ENCODE measurements at regions not wholly inside any gene's neighbourhood (a gene's known extent, or its start where the extent isn't known, plus 50 kb on each side); places are given as distances from the start of the nearest gene placed in this dataset.

DNA sequence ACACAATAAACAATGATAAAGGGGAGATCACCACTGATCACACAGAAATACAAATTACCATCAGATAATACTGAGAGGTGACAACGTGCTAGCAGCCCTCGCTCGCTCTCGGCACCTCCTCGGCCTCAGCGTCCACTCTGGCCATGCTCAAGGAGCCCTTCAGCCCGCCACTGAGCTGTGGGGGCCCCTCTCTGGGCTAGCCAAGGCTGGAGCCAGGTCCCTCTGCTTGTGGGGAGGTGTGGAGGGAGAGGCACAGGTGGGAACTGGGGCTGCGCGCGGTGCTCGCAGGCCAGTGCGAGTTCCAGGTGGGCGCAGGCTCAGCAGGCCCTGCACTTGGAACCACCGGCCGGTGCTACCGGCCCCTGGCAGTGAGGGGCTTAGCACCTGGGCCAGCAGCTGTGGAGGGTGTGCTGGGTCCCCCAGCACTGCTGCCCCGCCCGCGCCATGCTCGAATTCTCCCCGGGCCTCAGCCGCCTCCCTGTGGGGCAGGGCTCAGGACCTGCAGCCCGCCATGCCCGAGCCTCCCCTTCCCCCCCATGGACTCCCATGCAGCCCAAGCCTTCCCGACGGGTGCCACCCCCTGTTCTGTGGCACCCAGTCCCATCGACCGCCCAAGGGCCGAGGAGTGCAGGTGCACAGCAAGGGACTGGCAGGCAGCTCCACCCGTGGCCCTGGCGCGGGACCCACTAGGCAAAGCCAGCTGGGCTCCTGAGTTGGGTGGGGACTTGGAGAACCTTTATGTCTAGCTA lies 340.0 kb upstream of the GULP1 start:
- no peak for DNase-seq (ENCODE audit: low read depth)
- in situ Hi-C loops (cut with HindIII; ENCODE audit: low pct_unique_long_range_greater_than_20kb, low sequenced_read_pairs), result no loop called here

DNA sequence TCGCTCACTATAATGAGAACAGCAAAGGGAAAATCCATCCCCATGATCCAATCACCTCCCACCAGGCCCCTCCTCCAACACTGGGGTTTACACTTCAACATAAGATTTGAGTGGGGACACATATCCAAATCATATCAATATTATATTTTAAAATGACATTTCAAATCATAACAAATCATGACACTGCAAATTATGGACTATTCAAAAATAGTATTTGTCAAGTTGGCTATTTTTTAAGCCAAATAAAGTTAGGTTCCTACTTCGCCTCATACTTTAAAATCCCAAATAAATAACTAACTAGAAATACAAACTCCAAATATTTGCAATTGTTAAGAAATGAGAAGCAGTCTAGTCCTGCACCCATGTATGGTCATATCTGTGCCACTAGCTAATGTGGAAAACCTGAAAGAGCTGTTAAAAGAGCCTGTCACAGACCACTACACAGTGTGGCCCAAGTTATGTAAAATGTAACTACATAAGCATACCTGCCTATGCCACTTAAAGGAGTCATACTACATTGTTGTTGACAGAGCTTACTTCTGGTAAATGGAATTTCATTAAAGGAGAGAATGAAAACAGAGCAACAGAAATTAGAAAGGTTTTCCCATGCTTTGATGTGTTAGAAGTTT lies 334.7 kb upstream of the GULP1 start:
- DNase-seq (ENCODE audit: low read depth), result no peak

DNA sequence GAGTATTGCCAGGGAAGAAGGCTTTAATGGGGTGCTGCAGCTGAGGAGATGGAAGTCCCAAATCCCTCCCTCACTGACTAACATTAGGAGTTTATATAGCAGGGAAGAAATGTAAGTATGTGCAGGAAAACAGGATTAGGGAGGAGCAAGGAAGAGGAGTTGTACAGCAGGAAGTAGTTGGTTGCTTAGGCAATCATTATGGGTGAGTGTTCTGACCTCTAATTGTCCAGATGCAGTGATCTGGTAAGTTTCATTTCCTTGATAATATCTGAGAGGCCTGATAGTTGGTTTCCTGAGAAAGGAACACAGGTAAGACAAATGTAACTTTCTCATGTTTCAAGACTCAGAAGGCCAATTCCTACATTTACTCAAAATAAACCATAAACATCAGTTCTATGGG lies 331.9 kb upstream of the GULP1 start:
- peak; percentile 34 for DNase-seq (ENCODE audit: low read depth)

More for the DNA sequence above, 334.7 kb upstream of the GULP1 start:
- in situ Hi-C loops (cut with HindIII; ENCODE audit: low pct_unique_long_range_greater_than_20kb, low sequenced_read_pairs), result no loop called here

DNA sequence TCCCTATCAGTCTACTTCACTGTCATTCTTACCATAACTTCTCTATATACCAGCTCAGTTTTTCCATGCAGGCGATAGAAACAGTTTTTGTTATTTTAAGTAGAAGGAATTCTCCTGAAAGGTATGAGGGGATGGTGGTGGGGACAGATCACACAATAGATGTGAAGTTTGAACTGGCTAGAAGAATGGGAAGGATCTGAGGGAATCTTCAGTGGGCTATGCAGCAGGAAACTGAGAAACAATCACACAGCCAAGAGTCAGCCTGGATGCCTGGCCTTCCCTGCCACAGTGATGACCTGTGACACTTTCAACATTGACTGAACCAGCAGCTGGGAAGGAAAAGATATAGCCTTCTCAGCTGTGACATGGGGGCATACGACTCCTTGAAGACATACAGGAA lies 329.1 kb upstream of the GULP1 start:
- in situ Hi-C loops (cut with HindIII; ENCODE audit: low pct_unique_long_range_greater_than_20kb, low sequenced_read_pairs), result no loop called here
- DNase-seq (ENCODE audit: low read depth), result no peak

More for the DNA sequence above, 331.9 kb upstream of the GULP1 start:
- in situ Hi-C loops (cut with HindIII; ENCODE audit: low pct_unique_long_range_greater_than_20kb, low sequenced_read_pairs), result no loop called here

DNA sequence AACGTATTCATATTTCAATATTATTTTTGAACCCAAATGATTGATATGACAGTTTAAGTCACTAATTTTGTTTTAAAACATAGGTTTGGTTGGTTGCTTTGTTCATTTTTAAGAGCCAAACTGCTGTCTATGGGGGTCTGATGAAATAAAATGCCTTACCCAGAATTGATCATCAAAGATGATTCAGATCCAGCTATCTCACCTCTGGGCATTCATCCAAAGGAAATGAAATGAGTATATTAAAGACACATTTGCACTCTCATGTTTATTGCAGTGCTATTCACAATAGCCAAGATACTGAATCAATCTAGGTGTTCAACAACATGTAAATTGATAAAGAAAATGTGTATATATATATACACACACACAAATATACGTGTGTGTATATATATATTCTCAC lies 326.9 kb upstream of the GULP1 start:
- no peak for DNase-seq (ENCODE audit: low read depth)
- in situ Hi-C loops (cut with HindIII; ENCODE audit: low pct_unique_long_range_greater_than_20kb, low sequenced_read_pairs), result no loop called here

DNA sequence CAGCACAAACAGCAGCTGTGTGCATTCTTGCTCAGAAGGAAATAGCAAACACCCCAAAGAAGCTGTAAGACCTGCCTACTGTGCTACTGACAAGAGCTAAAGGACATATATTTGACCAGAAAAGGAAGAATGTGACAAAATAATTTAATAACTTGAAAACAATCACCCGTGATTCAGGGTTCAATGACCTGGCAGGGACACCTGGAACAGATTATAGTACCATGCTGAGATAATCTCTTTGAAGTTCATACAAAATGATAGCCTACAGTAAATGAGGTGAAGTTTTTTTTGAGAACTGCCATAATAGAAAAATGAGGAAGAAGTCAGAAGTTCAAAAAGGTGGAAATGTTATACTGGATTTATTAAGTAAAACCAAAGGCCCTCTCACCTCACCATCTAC lies 324.8 kb upstream of the GULP1 start:
- in situ Hi-C loops (cut with HindIII; ENCODE audit: low pct_unique_long_range_greater_than_20kb, low sequenced_read_pairs), result no loop called here
- DNase-seq (ENCODE audit: low read depth), result no peak

DNA sequence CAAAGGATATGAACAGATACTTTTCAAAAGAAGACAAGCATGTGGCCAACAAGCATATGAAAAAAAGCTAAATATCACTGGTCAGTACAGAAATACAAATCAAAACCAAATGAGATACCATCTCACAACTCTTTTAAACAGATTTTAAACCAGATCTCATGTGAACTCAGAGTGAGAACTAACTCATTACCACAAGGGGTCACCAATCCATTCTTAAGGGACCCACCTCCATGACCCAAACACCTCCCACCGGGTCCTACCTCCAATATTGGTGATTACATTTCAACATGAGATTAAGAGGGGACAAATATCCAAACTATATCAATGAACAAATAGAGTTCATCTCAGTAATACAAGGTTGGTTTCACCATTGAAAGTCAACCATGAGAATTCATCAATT lies 319.8 kb upstream of the GULP1 start:
- no peak for DNase-seq (ENCODE audit: low read depth)
- in situ Hi-C loops (cut with HindIII; ENCODE audit: low pct_unique_long_range_greater_than_20kb, low sequenced_read_pairs), result no loop called here

DNA sequence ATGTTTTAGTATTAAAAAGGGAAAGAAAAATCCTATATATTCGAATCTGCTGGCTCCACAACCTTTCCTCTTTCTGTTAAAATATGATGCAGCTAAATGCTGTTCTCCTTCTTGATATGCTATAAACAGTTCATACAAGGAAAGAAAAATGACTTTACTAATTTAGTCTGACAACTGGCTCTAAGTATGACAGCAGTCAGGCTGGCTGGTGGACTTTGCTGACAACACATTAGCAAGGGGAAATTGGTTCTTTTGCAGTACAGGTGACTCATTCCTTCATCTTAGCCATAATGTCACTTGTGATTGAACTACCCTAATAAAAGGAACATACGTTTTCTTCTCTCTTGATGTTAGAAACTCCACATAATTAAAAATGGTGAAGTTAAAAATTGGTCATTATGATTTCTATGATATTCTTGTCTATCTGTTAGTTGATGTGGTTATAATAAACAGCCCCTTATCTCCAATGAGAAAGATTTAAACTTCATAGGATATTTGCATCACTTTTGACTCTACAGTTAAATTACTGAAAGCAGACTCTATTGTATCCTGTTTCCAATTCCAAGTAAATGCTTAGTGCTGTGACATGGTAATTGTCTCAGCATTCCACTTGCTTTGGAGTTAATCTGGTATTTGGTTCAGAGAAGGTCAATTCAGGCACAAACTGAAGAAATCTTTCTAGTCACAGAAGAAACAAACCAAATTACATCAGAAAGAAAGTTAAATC lies 315.3 kb upstream of the GULP1 start:
- in situ Hi-C loops (cut with HindIII; ENCODE audit: low pct_unique_long_range_greater_than_20kb, low sequenced_read_pairs), result no loop called here
- DNase-seq (ENCODE audit: low read depth), result no peak

DNA sequence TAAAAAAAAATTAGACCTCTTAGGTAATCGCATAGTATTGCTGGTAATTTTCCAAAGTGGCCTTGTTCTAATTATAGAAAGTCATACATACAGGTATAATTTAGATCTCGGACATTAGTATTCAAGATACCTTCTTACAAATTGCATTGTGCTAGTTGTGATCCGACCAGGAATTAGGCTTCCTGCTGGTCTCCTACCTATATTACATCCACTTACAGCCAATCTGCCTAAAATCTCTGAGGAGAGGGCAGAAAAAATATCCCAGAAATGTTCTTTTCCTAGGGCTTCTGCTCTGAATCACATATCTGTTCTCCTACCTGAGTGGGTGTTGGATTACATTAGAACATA lies 314.7 kb upstream of the GULP1 start:
- in situ Hi-C loops (cut with HindIII; ENCODE audit: low pct_unique_long_range_greater_than_20kb, low sequenced_read_pairs), result no loop called here
- DNase-seq (ENCODE audit: low read depth), result no peak

DNA sequence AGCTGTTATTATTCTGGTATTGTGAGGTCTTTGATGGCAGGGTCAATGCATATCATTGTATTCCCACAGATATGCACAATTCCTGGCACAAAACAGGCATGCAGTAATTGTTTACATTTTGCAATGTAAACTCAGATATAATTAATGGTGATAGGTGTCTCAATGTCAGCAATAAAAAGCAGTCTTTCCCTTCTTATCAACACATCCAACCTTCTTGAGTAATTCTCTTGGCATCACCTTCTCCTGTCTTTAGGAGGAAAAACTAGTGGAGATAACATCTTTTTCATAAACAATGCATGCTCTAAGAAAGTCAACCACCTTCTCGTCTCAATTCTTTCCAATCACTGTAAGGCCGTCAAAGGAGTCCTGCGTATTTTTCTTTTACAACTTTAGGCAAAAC lies 313.3 kb upstream of the GULP1 start:
- DNase-seq (ENCODE audit: low read depth), result no peak
- in situ Hi-C loops (cut with HindIII; ENCODE audit: low pct_unique_long_range_greater_than_20kb, low sequenced_read_pairs), result no loop called here

DNA sequence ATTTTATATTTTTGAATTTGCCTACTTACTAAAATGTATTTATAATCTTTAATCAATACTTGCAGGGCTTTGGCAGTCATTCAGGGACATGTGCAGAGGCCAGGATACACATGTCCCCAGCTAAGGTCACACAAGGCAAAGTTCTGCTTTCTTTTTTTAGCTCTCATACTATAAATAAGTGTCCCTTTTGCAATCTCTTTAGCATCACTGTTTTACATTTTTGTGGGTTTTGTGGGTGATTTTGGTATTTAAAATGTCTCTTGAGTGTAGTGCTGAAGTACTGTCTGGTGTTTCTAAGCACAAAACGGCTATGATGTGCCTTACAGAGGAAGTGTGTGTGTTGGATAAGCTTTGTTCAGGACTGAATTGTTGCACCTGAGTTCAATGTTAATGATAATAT lies 309.0 kb upstream of the GULP1 start:
- in situ Hi-C loops (cut with HindIII; ENCODE audit: low pct_unique_long_range_greater_than_20kb, low sequenced_read_pairs), result no loop called here
- peak; percentile 4 for DNase-seq (ENCODE audit: low read depth)

DNA sequence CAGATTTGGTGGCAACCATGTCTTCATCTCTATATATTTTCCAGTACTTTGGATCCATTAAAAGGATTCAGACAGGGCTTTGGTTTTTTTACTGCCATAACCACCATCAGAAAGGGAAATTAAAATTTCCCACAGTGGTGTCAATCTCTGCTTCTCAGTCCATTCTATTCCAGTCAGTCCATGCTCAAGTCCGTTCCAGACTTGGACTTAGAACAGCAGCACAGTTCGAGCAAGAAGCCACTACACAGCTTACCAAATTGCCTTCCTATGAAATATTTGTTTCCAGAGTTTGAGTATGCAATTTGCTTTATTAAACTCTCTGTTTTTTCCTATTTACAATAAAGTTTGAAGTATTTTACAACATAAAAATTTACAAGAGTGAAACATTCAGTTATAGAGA lies 306.5 kb upstream of the GULP1 start:
- in situ Hi-C loops (cut with HindIII; ENCODE audit: low pct_unique_long_range_greater_than_20kb, low sequenced_read_pairs), result no loop called here
- DNase-seq (ENCODE audit: low read depth), result no peak

DNA sequence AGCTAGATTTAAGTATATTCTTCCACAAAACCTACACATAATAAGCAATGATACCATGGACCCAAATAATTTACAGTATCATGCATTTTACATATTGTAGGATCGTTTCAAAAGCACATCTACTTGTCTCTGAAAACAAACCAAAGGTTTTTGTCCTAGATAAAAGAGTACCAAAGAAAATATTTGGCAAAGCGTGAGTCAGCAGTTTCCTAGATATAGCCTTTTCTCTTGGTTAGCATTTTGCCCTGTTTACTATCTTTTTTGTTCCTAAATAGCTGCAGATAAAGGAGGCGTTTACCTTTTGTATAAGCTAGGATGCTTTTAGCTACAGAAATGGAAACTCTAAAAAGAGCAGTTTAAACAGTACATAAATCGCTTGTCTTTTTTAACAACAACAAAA lies 305.8 kb upstream of the GULP1 start:
- DNase-seq (ENCODE audit: low read depth), result no peak

DNA sequence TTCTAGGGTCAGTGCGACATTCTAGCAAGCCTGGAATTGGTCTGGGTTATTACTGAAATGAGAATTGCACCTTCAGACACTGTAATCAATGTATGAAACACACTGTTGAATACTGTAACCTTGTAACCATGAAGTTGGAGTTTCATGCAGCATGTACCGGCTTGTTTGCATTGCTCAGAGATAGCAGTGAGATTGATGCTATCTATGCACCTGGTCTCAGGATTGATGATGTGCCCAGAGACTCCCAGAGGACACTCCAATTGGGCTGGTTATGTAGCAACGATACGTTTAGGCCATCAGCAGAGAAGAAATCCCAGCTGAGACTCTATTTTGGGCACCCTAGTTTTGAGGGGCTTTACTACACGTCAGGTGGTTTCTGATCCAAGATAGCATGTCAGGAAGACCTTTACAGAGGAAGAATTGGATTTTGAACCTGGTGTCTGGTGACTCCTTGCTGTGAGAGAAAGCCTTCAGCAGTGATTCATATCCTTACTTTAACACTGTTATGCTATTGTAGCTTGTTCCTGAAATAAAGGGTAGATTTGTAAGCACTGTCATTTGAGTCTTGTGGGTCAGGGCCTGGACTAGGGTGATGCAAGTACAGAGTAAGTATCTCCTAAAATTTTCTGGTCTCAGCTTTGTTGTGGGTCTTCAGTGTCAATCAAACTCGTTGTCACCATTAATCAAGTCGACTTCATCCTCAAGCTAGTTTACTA lies 305.1 kb upstream of the GULP1 start:
- in situ Hi-C loops (cut with HindIII; ENCODE audit: low pct_unique_long_range_greater_than_20kb, low sequenced_read_pairs), result no loop called here
- no peak for DNase-seq (ENCODE audit: low read depth)

More for the DNA sequence above, 305.8 kb upstream of the GULP1 start:
- in situ Hi-C loops (cut with HindIII; ENCODE audit: low pct_unique_long_range_greater_than_20kb, low sequenced_read_pairs), result no loop called here

DNA sequence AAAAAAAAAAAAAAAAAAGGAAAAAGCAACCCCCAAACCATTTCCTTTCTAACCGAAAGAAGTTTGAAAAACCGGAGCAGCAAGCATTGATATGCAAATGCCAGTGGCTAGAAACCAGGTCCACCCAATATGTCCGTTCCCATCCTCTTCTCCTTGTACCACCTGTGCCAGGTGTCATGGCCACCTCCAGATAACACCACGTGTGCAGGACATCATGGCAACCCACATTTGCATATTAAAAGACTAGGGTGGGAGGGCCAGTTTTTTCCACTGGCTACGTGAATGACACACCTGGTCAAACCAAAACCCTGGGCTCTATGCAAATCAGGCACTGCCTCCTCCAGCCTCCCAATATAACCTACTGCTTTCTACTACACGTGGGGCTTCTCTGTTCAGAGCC lies 303.3 kb upstream of the GULP1 start:
- in situ Hi-C loops (cut with HindIII; ENCODE audit: low pct_unique_long_range_greater_than_20kb, low sequenced_read_pairs), result no loop called here
- no peak for DNase-seq (ENCODE audit: low read depth)

DNA sequence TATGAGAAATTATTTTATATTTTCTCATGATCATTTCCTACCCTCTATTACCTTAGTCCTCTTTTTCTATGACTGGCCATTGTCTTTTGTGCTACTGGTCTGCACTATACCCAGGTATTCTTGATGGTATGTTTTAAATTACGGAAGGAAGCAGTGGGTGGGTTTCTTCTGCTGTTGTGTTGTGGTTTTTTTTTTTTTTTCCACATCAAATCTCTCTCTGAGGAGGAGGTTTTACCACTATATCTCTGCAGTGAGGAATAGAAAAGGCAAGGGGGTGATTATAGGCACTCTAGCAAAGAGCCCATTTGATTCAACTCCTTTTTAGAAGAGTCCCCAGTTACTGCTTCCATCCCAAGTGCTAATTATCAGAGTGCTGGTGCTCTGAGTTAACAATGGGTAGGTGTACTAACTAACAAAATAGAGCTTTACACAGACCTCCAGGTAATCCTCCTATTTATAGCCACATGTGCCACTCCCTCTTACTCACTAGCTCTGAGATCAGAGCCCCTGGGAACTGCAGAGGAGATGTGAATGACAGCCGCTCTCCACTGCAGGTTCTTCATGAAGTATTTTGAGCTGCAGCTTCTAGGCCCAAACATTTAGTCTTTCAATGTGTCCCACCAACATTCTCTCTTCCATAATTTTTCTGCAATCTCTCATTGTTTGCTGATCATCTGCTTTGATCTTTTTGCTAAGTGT lies 301.6 kb upstream of the GULP1 start:
- DNase-seq (ENCODE audit: low read depth), result no peak
- in situ Hi-C loops (cut with HindIII; ENCODE audit: low pct_unique_long_range_greater_than_20kb, low sequenced_read_pairs), result no loop called here

DNA sequence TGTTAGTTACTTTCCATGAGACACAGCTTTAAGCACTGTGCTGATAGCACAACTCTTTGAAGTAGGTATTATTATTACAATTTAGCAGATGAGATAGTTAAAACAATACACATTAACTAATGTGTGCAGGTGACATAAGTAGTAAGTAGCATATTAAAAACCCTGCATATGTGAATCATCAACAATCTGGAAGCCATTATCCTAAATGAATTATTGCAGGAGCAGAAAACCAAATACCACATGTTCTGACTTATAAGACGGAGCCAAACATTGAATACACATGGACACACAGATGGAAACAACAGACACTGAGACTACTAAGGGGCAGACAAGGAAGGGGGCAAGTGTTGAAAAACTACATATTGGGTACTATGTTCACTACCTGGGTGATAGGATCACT lies 300.3 kb upstream of the GULP1 start:
- in situ Hi-C loops (cut with HindIII; ENCODE audit: low pct_unique_long_range_greater_than_20kb, low sequenced_read_pairs), result no loop called here
- no peak for DNase-seq (ENCODE audit: low read depth)

DNA sequence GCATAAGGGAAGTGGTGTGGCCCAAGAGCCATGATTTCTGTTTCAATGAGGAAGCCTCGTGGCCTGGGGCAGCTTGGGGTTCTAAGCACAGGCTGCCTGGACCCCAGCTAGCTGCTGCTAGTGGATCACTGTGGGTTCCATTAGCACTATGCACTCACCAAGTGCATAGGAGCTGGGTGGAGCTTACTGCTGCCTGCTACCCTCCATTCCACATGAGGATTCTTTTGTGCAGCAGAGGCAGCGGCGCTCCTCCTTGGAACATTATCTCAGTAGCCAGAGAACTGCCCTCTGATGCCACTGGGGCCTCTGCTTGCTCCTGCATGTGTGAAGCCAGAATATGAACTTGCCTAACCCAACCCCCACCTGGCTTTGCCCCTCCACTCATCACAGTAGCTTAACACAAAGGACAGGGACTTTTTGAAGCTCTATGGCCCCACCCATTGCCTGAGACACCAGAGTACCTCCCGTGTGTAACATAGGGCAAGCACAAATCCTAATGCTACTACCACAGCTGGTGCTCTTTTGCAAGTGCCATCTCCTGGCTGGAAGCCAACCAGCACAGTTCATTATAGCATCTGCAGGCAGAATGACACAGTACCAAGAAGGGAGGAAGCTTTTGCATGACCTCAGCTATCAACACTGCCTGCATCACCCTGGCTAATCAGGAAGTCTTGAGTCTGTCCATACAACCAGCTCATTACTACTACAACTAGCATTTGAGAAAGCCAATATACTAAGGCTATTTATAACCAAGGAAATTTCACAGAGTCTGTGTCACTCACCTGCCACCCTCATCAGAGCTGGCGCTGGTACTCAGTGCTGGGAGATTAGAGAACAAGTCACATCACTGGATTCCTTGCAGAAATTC lies 297.0 kb upstream of the GULP1 start:
- in situ Hi-C loops (cut with HindIII; ENCODE audit: low pct_unique_long_range_greater_than_20kb, low sequenced_read_pairs), result no loop called here
- no peak for DNase-seq (ENCODE audit: low read depth)
